SH-SY5Y (cell line): ENCODE measurements at regions not wholly inside any gene's neighbourhood (a gene's known extent, or its start where the extent isn't known, plus 50 kb on each side); places are given as distances from the start of the nearest gene placed in this dataset.

Experiments
- GATA2 ChIP-seq: IDR thresholded peaks from 2 replicates; pipeline ENCODE4 v1.6.1; 2011; ENCODE audit warnings: mild to moderate bottlenecking, low read depth, low read length
- GATA3 ChIP-seq: IDR thresholded peaks from 2 replicates; pipeline ENCODE4 v1.6.1; 2011; ENCODE audit warnings: low read depth, mild to moderate bottlenecking, low read length, moderate library complexity

- TF ChIP-seq GATA2 = no peak
- TF ChIP-seq GATA3 = no peak
Observed at GRCh38 chr7:67493366-67493765, 496.7 kb downstream of the TYW1 start.
